ENCODE measurements at regions not wholly inside any gene's neighbourhood (a gene's known extent, or its start where the extent isn't known, plus 50 kb on each side); places are given as distances from the start of the nearest gene placed in this dataset.

GRCh38 chr5:67880876-67881275, 334.7 kb upstream of the PIK3R1 start:
- no peak overlapping the region for H3K4me3 ChIP-seq (ENCODE audit: low read depth, low read length)
- no peak for DNase-seq (ENCODE audit: low read depth)
- TF ChIP-seq, protein P1, sequence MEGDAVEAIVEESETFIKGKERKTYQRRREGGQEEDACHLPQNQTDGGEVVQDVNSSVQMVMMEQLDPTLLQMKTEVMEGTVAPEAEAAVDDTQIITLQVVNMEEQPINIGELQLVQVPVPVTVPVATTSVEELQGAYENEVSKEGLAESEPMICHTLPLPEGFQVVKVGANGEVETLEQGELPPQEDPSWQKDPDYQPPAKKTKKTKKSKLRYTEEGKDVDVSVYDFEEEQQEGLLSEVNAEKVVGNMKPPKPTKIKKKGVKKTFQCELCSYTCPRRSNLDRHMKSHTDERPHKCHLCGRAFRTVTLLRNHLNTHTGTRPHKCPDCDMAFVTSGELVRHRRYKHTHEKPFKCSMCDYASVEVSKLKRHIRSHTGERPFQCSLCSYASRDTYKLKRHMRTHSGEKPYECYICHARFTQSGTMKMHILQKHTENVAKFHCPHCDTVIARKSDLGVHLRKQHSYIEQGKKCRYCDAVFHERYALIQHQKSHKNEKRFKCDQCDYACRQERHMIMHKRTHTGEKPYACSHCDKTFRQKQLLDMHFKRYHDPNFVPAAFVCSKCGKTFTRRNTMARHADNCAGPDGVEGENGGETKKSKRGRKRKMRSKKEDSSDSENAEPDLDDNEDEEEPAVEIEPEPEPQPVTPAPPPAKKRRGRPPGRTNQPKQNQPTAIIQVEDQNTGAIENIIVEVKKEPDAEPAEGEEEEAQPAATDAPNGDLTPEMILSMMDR (IDR thresholded peaks at IDR 0.05; ENCODE audit: insufficient read depth, low read length) = no peak

DNA sequence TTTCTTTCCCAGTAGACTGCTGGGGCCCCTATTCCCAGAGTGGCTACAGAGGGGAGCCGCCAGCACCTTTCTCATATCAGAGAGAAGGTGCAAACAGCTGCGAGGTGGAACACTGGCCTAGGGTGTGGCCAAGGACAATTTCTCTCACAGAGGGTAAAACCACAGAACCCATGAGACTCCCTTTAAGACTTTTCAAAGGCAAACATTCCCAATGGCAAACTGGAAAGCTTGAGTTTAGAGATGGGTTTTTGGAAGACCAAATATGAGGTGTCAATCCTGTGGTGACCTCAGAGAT, 335.1 kb upstream of the PIK3R1 start:
- DNase-seq (ENCODE audit: low read depth) = no peak
- TF ChIP-seq, protein P1 (IDR thresholded peaks at IDR 0.05; ENCODE audit: insufficient read depth, low read length) = no peak
- H3K4me3 ChIP-seq (ENCODE audit: low read depth, low read length) = no peak overlapping the region

DNA sequence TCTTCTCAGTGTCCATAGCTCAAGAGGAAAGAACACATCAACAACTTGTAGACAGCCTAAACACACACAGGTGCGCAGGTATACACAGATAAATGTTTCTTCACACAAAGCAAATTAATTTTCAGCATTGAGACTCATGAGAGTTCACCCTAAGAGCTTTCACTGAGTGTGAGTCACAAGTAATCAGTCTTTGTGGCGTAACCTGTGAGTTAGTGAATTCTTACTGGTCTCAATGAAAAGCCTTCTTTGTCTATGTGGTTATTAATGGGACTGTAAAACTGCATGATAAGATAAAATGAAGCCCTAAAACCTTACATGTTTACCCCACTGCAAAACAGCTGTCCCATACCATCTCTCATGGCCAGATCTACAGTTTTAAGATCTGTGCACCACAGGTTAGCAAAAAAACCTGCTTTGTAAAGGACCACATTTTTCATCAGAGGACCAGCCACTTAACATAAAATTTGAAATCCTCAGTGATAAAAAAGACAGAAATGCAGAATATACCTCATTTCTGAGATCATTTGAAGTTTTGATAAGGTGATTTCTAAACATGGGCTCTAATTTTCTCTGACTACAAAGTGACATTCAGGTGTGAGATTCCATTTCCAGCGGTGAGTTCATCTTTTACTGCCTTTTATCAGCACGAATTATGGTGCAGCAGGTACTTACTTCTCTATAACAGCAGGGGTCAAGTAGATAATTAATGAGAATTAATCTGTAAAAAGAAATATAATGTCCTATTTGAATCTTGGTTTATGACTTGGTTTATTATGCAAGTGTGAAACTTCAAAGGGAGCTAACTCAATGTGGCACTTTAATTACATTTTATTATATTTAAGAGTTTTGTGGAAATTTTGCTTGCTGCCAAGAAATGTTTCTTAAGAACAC, 335.7 kb upstream of the PIK3R1 start:
- TF ChIP-seq, protein P1 (IDR thresholded peaks at IDR 0.05; ENCODE audit: insufficient read depth, low read length) = no peak
- DNase-seq (ENCODE audit: low read depth) = peak; percentile 53
- no peak overlapping the region for H3K4me3 ChIP-seq (ENCODE audit: low read depth, low read length)

GRCh38 chr5:67878933-67879332, 336.6 kb upstream of the PIK3R1 start:
- no peak overlapping the region for H3K4me3 ChIP-seq (ENCODE audit: low read depth, low read length)
- peak; percentile 2 for DNase-seq (ENCODE audit: low read depth)
- TF ChIP-seq, protein P1 (IDR thresholded peaks at IDR 0.05; ENCODE audit: insufficient read depth, low read length) = no peak

DNA sequence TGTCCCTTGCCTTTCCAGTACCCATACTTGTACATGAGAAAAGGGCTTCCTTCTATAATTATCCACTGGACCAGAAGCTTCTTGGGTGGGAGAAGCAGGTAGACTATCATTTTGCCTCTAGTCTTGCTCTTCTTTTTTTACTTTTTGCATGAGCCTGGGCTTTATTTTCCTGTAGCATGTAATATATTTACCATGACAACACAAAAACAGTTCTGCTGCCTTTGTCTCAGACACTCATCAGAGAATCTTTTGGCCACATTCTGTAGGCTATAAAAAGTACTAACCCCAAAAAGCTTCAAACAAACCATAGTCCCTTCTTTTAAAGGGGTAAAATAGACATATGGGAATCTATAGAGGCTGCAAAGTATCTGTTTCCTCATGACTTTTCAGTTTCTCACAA, 339.2 kb upstream of the PIK3R1 start:
- TF ChIP-seq, protein P1 (IDR thresholded peaks at IDR 0.05; ENCODE audit: insufficient read depth, low read length) = no peak
- H3K4me3 ChIP-seq (ENCODE audit: low read depth, low read length) = no peak overlapping the region
- no peak for DNase-seq (ENCODE audit: low read depth)

DNA sequence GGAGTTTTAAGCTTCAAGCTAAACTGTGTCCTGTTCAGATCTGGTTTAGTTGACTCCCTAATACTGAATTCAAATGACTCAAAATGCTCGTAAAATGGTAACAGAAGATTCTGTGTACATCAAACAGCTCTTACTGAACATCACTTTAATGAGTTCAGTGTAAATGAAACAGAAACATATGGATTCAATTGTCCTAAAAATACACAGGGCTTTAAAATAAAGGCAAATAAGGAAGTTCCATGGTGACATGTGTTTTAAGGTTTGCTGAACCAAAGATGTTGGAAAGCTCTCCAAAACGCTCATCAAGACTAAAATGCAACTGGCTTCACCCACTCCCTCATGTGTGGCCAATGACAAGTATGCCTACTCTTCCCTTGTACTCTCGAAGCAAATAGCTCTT, 340.0 kb upstream of the PIK3R1 start:
- TF ChIP-seq, protein P1 (IDR thresholded peaks at IDR 0.05; ENCODE audit: insufficient read depth, low read length) = no peak
- no peak overlapping the region for H3K4me3 ChIP-seq (ENCODE audit: low read depth, low read length)
- no peak for DNase-seq (ENCODE audit: low read depth)

DNA sequence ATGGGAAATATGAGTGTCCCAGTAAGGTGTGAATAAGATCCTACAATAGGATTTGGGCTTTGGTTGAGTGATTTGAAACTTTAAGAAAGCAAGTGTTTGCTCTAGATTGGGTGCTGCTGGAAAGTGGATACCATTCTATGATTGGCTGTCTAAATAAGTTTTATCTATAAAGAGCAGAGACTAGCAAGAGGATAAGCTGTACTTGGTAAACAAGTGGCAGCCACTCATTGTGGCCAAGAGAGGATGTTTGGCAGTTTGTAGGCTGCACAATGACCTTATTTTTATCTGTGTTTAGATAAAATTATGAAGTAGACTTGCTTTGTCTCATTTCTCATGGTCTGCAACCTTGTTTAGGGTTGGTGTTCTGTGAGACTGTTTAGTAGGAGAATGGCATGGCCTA, 341.6 kb upstream of the PIK3R1 start:
- TF ChIP-seq, protein P1 (IDR thresholded peaks at IDR 0.05; ENCODE audit: insufficient read depth, low read length) = no peak
- no peak overlapping the region for H3K4me3 ChIP-seq (ENCODE audit: low read depth, low read length)
- no peak for DNase-seq (ENCODE audit: low read depth)

Data from fibroblast of the aortic adventitia (primary cell).